LHCN-M2 (cell line): ENCODE measurements at regions not wholly inside any gene's neighbourhood (a gene's known extent, or its start where the extent isn't known, plus 50 kb on each side); places are given as distances from the start of the nearest gene placed in this dataset.
"Not testable (repeated sequence)": the region's sequence is repeated elsewhere in the genome, so short reads cannot be mapped to it uniquely, and the experiment has no call there.

Experiments used
- DNase-seq: peaks from one replicate; pipeline ENCODE4 v3.0.0-alpha.2; 2012; ENCODE audit warnings: low read depth

GRCh38 chr1:43042773-43043457, 84.2 kb upstream of the SLC2A1 start:
- DNase-seq = no peak

- DNase-seq = no peak
Measured at GRCh38 chr1:43042127-43042526, 83.5 kb upstream of the SLC2A1 start.

GRCh38 chr1:43041591-43041990, 82.9 kb upstream of the SLC2A1 start:
- no peak for DNase-seq

GRCh38 chr1:43039228-43040055, 80.8 kb upstream of the SLC2A1 start:
- DNase-seq = no peak

- DNase-seq = no peak
Measured at GRCh38 chr1:43038232-43038935, 79.7 kb upstream of the SLC2A1 start.

GRCh38 chr1:43037466-43037865, 78.8 kb upstream of the SLC2A1 start:
- DNase-seq = no peak

- no peak for DNase-seq
Measured at GRCh38 chr1:43036932-43037331, 78.3 kb upstream of the SLC2A1 start.

GRCh38 chr1:43035821-43036741, 77.4 kb upstream of the SLC2A1 start:
- DNase-seq = no peak

- DNase-seq = no peak
Measured at GRCh38 chr1:43034778-43035177, 76.1 kb upstream of the SLC2A1 start.

GRCh38 chr1:43034195-43034658, 75.6 kb upstream of the SLC2A1 start:
- DNase-seq = no peak

GRCh38 chr1:43031316-43032203, 72.9 kb upstream of the SLC2A1 start:
- DNase-seq = no peak

GRCh38 chr1:43024905-43025304, 66.2 kb upstream of the SLC2A1 start:
- no peak for DNase-seq

GRCh38 chr1:43021547-43022474, 63.1 kb upstream of the SLC2A1 start:
- DNase-seq = no peak

- DNase-seq = no peak
Measured at GRCh38 chr1:43019226-43019625, 60.6 kb upstream of the SLC2A1 start.

GRCh38 chr1:43018121-43018520, 59.5 kb upstream of the SLC2A1 start:
- DNase-seq = no peak

- no peak for DNase-seq
Measured at GRCh38 chr1:43015269-43015668, 56.6 kb upstream of the SLC2A1 start.

GRCh38 chr1:43014579-43014978, 55.9 kb upstream of the SLC2A1 start:
- DNase-seq = not testable (repeated sequence)

GRCh38 chr1:43011020-43011419, 52.4 kb upstream of the SLC2A1 start:
- DNase-seq = no peak

- no peak for DNase-seq
Measured at GRCh38 chr1:43009274-43009673, 50.6 kb upstream of the SLC2A1 start.
